Hepatocyte (in vitro differentiated cells): ENCODE measurements at regions not wholly inside any gene's neighbourhood (a gene's known extent, or its start where the extent isn't known, plus 50 kb on each side); places are given as distances from the start of the nearest gene placed in this dataset.

Experiments used
- CTCF ChIP-seq: fragments of 200-600 bp; sonication (generic); IDR thresholded peaks from 2 replicates; pipeline ENCODE4 v1.5.1; 2016; ENCODE audit warnings: antibody characterized with exemption, mild to moderate bottlenecking; ENCODE audit not compliant: poor library complexity
- EZH2 ChIP-seq: fragments of 200-600 bp; sonication (generic); IDR thresholded peaks from 2 replicates; pipeline ENCODE4 v1.6.1; 2016; ENCODE audit warnings: antibody characterized with exemption, mild to moderate bottlenecking, borderline replicate concordance

- TF ChIP-seq CTCF (no peak), EZH2 (no peak)
Measured at GRCh38 chr12:45611061-45611460, 118.4 kb upstream of the ARID2 start.
